HCT116 (cell line): ENCODE measurements at regions not wholly inside any gene's neighbourhood (a gene's known extent, or its start where the extent isn't known, plus 50 kb on each side); places are given as distances from the start of the nearest gene placed in this dataset.

ENCODE experiments used
- EZH2 ChIP-seq: fragments of 200-600 bp; sonication (generic); IDR thresholded peaks from 2 replicates; pipeline ENCODE4 v1.6.1; 2017; ENCODE audit warnings: antibody characterized with exemption, mixed run types
- JUND ChIP-seq: IDR thresholded peaks from 2 replicates; pipeline ENCODE4 v1.6.1; 2012
- POLR2A ChIP-seq: IDR thresholded peaks from 2 replicates; pipeline ENCODE4 v1.7.0; 2011; ENCODE audit warnings: borderline replicate concordance; ENCODE audit not compliant: insufficient read depth, insufficient read length; ENCODE audit errors: extremely low read depth
- POLR2AphosphoS5 ChIP-seq: IDR thresholded peaks from 2 replicates; pipeline ENCODE4 v1.6.1; 2011; ENCODE audit warnings: mild to moderate bottlenecking, low read depth, low read length, moderate library complexity
- SP1 ChIP-seq: IDR thresholded peaks from 2 replicates; pipeline ENCODE4 v1.6.1; 2012; ENCODE audit warnings: low read depth
- ZFX ChIP-seq: fragments of 450-650 bp; IDR thresholded peaks from 2 replicates; pipeline ENCODE4 v1.6.1; 2017
- TF ChIP-seq, protein P1 (sequence below), 3 experiments: fragments of 200-600 bp in 1 of 3; sonication (generic) in 1 of 3; IDR thresholded peaks in 2 of 3; conservative IDR thresholded peaks in 1 of 3; 2 replicates each; pipeline ENCODE4 v1.5.1; 2012 to 2017; ENCODE audit warnings: low read depth in 2 of 3, low read length in 2 of 3, antibody characterized with exemption in 1 of 3, borderline replicate concordance in 1 of 3, control low read depth in 1 of 3, mild to moderate bottlenecking in 1 of 3, mixed read lengths in 1 of 3, mixed run types in 1 of 3, moderate library complexity in 1 of 3; ENCODE audit not compliant: insufficient read depth in 1 of 3

DNA sequence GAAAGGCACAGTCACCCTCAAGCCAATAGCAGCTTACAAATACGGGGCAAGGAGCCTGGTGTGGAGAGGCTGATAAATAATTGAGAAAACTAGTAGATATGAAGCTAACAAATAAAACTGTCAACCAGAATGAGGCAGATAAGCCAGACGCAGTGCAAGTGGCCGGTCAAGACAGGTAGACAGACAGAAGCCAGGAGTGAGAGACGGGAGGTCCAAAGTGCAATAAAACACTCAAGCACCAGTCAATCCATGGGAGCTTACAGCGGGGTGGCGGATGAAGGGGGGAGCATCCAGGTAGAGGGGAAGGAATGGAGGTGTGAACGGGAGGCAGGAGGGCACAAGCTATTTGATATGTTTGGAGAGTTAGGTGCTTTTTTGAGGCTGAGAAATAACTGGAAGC lies 193.1 kb downstream of the FOXD4L6 start:
- TF ChIP-seq, protein P1, sequence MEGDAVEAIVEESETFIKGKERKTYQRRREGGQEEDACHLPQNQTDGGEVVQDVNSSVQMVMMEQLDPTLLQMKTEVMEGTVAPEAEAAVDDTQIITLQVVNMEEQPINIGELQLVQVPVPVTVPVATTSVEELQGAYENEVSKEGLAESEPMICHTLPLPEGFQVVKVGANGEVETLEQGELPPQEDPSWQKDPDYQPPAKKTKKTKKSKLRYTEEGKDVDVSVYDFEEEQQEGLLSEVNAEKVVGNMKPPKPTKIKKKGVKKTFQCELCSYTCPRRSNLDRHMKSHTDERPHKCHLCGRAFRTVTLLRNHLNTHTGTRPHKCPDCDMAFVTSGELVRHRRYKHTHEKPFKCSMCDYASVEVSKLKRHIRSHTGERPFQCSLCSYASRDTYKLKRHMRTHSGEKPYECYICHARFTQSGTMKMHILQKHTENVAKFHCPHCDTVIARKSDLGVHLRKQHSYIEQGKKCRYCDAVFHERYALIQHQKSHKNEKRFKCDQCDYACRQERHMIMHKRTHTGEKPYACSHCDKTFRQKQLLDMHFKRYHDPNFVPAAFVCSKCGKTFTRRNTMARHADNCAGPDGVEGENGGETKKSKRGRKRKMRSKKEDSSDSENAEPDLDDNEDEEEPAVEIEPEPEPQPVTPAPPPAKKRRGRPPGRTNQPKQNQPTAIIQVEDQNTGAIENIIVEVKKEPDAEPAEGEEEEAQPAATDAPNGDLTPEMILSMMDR (IDR thresholded peaks at IDR 0.05 in 2 of 3, conservative IDR thresholded peaks at IDR 0.05 in 1 of 3; ENCODE audit: borderline replicate concordance in 1 of 3, insufficient read depth in 1 of 3, low read depth in 2 of 3, low read length in 2 of 3) = no peak
- TF ChIP-seq JUND (no peak), EZH2 (no peak), ZFX (no peak), POLR2AphosphoS5 (no peak), SP1 (no peak), POLR2A (no peak)
